ENCODE measurements at regions not wholly inside any gene's neighbourhood (a gene's known extent, or its start where the extent isn't known, plus 50 kb on each side); places are given as distances from the start of the nearest gene placed in this dataset.

- DNase-seq (ENCODE audit: extremely low read depth in 1 of 2, low read depth in 1 of 2): no peak
Observed at GRCh38 chr10:128861018-128861901, 605.8 kb upstream of the MGMT start.

DNA sequence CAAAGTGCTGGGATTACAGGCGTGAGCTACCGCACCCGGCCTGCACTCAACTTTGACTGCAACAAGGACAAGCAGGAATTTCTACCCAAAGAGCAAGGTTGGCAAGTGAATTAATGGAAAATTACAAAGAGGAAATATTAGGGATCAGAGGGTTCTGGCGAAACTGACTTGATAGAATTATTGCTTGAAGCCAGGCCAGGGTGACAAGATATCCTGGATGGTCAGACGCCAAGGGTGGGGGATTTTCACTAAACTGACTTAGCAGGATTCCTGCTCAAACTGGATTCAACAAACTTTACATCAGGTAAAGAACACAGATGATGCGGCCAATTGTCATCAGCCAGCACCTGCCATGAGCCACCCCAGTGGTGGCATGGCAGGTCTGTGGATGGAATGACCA is 603.6 kb upstream of the MGMT start:
- DNase-seq (ENCODE audit: extremely low read depth in 1 of 2, low read depth in 1 of 2): no peak

- no peak for DNase-seq (ENCODE audit: extremely low read depth in 1 of 2, low read depth in 1 of 2)
Observed at GRCh38 chr10:128863823-128864405, 603.1 kb upstream of the MGMT start.

GRCh38 chr10:128864554-128865295 is 602.3 kb upstream of the MGMT start:
- no peak for DNase-seq (ENCODE audit: extremely low read depth in 1 of 2, low read depth in 1 of 2)

GRCh38 chr10:128865436-128866195 is 601.4 kb upstream of the MGMT start:
- no peak for DNase-seq (ENCODE audit: extremely low read depth in 1 of 2, low read depth in 1 of 2)

DNA sequence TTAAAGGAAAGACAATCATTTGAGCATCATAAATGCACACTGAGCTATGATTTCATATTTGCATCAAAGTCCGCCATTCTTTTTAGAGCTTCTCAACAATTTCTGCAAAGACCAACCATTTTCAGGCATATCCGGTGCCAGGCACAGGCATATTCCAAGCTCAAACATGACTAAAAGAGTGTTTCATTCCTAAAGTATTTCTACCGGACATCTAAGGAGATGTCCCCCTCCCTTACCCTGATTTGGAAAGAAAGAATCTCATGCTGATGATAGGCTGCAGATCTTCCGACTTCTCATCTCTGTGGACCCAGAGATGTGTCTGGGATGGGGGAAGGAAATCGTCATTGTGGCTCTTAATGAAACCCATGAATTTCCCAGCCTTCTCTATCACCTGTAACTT is 600.5 kb upstream of the MGMT start:
- no peak for DNase-seq (ENCODE audit: extremely low read depth in 1 of 2, low read depth in 1 of 2)

DNA sequence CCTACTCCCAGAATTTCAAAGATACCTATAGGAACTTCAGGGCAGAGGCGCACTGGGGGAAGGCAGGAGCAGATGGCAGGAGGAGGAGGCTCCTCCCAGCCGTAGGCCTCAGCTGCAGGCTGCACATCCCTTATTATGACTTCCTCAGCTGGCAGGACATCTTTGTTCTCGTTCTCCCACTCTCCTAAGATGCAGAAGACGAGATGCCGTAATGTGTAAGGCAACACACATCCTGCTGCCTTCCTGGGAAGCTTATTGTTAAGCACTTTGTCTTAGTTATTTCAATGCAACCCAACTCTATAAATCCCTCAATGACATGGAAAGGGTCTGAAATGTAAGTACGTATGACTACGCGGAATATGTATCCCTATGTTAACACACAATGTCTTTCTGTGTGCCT is 599.8 kb upstream of the MGMT start:
- no peak for DNase-seq (ENCODE audit: extremely low read depth in 1 of 2, low read depth in 1 of 2)

- DNase-seq (ENCODE audit: extremely low read depth in 1 of 2, low read depth in 1 of 2): no peak
Observed at GRCh38 chr10:128867819-128868218, 599.2 kb upstream of the MGMT start.

DNA sequence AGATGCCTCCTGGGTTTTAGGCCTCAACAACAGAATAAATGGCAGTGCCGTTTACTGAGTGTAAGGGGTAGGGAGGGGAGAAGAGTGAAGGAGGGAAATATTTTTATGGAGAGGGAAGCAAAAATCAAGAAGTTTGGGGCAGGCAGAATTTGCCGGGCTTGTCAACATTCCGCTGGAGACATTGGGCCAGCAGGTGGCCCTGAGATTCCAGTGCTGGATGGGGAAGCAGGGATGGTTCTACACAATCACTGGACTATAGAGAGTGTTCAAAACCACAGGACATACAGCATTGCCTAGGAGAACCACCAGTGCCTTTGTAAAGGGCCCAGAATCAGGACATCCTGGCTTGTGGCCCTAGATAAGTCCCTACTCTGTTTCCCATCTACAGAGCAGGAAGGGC is 598.6 kb upstream of the MGMT start:
- DNase-seq (ENCODE audit: extremely low read depth in 1 of 2, low read depth in 1 of 2): no peak

DNA sequence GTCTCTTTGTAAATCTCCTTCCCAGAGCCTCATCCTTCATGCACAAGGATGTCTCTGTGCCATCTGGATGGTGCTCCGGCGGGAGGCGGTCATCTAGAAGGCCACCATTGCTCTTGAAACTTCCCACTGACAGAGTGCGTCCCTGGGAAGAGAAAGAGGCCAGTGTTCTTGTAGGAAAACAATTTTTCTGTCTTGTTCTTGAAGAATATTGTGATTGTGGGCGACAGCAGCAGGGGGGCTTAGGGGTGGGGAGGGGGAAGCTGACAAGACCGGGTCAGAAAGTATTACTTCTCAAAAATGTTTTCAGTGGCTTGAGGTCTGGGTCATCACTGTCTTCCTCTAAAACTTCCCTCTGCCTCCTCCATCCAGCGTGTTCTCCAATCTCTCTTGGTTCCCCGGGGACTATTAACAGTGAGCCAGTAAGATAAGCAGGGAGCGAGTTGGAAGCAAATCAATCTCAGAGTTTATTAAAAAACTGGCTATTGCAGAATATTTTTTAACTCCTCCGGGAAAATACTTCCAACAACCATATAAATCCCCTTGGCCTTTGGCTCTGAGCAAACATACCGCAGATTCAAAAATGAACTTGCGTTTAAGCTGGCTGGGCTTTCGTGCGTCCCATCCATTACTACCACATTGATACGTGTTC is 597.8 kb upstream of the MGMT start:
- no peak for DNase-seq (ENCODE audit: extremely low read depth in 1 of 2, low read depth in 1 of 2)

DNA sequence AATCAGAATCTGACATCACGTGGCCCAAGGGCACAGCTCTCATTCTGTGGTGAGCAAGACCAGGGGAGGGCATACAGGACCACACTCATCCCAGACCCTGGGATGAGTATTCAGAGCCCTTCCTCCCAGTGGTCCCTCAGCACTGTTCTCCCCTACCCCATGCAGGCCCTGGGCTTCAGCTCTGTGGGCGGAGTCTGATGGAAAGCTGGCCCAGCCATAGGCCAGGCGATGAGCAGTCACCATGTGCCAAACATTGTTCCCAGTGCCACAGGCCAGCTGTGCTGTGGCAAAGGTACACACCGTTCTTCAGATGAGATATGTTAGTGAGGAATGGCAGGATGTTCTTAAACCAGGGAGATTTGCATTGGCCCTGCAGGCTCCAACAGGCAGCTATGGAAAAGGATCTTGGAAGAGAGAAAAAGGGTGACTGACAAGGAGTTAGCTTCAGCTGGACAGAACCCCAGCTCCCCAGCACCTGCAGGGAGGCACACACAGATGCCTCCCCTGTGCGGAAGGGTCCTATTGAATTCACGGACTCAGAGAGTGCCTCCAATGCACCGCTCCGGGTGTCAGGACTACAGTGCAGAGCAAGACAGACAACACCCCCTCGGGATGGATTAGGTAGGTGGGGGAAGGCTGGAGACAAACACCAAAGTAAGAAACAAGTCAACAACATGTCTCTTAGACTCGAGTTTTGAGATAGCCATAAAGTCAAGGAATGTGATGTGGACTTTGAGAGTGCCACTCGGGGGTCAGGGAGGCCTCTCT is 596.0 kb upstream of the MGMT start:
- DNase-seq (ENCODE audit: extremely low read depth in 1 of 2, low read depth in 1 of 2): no peak

GRCh38 chr10:128871671-128872231 is 595.3 kb upstream of the MGMT start:
- no peak for DNase-seq (ENCODE audit: extremely low read depth in 1 of 2, low read depth in 1 of 2)

DNA sequence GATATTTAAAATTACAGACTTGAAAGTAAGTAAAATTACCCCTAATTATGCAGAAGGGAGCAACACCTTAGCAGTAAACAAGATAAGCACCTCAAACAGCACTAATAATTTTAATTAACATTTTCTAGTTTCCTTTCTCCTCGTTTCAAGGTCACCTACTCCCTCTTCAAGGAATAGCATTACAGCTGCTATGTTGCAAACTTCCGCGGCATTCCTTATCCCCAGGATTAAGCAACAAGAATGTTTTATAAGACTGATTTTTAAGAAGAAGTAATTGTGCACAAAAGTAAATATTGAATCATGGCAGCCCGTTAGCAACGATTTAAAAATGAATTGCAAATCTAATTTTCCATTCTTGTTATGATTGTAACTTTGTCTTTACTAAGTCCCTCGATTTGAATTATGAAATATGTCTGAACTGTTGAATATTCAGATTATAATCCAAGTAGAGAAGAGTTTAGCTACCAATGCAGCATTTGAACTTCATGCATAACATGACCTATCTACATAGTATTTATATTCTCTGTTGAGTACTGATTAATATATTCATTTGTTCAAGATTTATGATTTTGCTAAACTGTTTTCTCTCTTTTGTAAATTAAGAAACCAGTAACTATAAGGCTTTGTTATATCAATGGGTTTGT is 593.5 kb upstream of the MGMT start:
- DNase-seq (ENCODE audit: extremely low read depth in 1 of 2, low read depth in 1 of 2): no peak

DNA sequence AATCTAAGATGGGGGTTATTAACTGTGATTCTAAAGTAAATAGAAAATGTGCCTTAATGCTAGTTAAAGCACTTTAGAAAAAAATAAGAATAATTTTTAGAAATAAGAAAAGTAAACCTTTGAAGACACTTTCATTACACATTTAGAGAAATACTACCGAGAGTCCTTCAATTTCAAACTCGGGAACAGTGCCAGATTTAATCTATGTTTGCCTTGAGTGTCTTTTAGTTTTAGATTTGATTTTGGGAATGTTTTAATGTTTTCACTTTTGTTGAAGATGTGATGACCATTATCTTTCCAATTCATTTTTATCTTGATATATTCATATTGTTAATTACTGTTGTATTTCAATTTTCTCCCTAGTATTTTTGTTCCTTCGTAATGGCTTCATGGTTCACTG is 592.7 kb upstream of the MGMT start:
- DNase-seq (ENCODE audit: extremely low read depth in 1 of 2, low read depth in 1 of 2): no peak

- DNase-seq (ENCODE audit: extremely low read depth in 1 of 2, low read depth in 1 of 2): no peak
Observed at GRCh38 chr10:128875030-128875744, 591.9 kb upstream of the MGMT start.

GRCh38 chr10:128875956-128876736 is 590.9 kb upstream of the MGMT start:
- DNase-seq (ENCODE audit: extremely low read depth in 1 of 2, low read depth in 1 of 2): no peak

DNA sequence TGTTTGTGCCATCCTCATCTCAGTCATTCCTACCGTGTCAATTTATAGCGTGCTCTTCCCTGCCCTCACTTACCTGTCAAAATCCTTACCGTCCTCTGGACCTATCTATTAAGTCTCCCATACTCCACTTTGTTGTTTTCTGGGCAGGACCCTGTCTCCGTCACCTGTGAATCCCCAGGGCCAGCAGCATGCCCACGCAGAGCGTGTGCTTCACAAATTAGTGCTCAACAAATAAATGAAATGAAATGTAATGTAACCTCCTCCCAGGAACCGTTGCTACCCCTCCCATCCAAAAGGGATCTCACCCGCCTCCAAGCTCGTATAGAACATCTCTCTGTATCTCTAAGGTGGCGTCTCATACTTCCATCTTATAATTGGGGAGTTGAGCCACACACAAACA is 589.9 kb upstream of the MGMT start:
- DNase-seq (ENCODE audit: extremely low read depth in 1 of 2, low read depth in 1 of 2): no peak

DNA sequence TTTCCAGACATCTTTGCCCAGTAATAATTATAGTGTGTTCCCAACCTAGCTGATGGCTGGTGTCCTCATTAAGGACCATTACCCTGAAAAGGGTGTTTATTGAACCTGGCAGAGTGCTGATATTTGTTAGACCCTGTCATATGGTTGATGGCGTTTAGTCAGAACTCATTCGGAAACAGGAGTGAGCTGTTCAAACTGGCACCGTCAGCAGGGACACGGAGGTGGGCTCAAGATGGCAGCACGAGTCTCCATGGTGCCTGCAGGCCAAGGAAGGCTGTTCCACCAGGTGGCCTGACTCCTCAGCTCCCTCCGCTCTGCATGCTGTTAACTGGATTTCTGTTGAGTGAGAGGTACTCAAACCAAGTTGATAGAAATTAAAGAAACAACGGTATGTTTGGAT is 589.1 kb upstream of the MGMT start:
- no peak for DNase-seq (ENCODE audit: extremely low read depth in 1 of 2, low read depth in 1 of 2)

Data from activated CD8-positive, alpha-beta memory T cell treated with anti-CD3 and anti-CD28 coated beads for 1 hour (primary cell).